PC-3 (cell line): ENCODE measurements at regions not wholly inside any gene's neighbourhood (a gene's known extent, or its start where the extent isn't known, plus 50 kb on each side); places are given as distances from the start of the nearest gene placed in this dataset.

ENCODE experiments used
- ATAC-seq: fragments of 200-7000 bp; cut with Tn5 transposase; 2 replicates; pipeline ENCODE4 v1.9.1; 2020; ENCODE audit warnings: mild to moderate bottlenecking, moderate library complexity
- BruUV-seq: library from RNA; stranded (reverse); fragments of 400-500 nt; replicated peaks from 2 replicates; lab custom pipeline; 2021; lab: Mats Ljungman, UMichigan
- CTCF ChIA-PET: fragments of 300-600 bp; sonication (Branson Sonifier 250); formaldehyde crosslinking; loops from one replicate; lab custom pipeline; 2022; ENCODE audit warnings: antibody characterized with exemption; lab: Charles Lee
- POLR2A ChIA-PET: fragments of 300-600 bp; sonication (Branson Sonifier 250); formaldehyde crosslinking; loops from one replicate; lab custom pipeline; 2022; ENCODE audit warnings: antibody characterized with exemption; ENCODE audit not compliant: unreplicated experiment; lab: Charles Lee
- DNase-seq: peaks from one replicate; pipeline ENCODE4 v3.0.0-alpha.2; 2015
- H2AFZ ChIP-seq: fragments of 300-600 bp; sonication (generic); 2 replicates; pipeline ENCODE4 v1.6.0; 2016; ENCODE audit warnings: antibody characterized with exemption, low read length
- H3F3A ChIP-seq: fragments of 300-600 bp; sonication (generic); one replicate; pipeline ENCODE4 v1.6.0; 2017; ENCODE audit warnings: antibody characterized with exemption, low read length, control low read depth, mild to moderate bottlenecking; ENCODE audit not compliant: unreplicated experiment
- H3K27ac ChIP-seq: fragments of 300-600 bp; sonication (generic); 2 replicates; pipeline ENCODE4 v1.5.1; 2016; ENCODE audit warnings: mild to moderate bottlenecking, low read length
- H3K27me3 ChIP-seq: fragments of 300-600 bp; sonication (generic); 2 replicates; pipeline ENCODE4 v1.6.1; 2016; ENCODE audit warnings: low read length, mixed read lengths
- H3K36me3 ChIP-seq: fragments of 300-600 bp; sonication (generic); 2 replicates; pipeline ENCODE4 v1.6.1; 2016; ENCODE audit warnings: low read depth, mixed run types, low read length, mixed read lengths
- H3K4me1 ChIP-seq: fragments of 300-600 bp; sonication (generic); 2 replicates; pipeline ENCODE4 v1.5.1; 2016; ENCODE audit warnings: low read length; ENCODE audit not compliant: insufficient read depth
- H3K4me2 ChIP-seq: fragments of 300-600 bp; sonication (generic); 2 replicates; pipeline ENCODE4 v1.6.0; 2016; ENCODE audit warnings: low read length
- H3K4me3 ChIP-seq: fragments of 300-600 bp; sonication (generic); 2 replicates; pipeline ENCODE4 v1.5.1; 2016; ENCODE audit warnings: mild to moderate bottlenecking, low read length, mixed read lengths
- H3K79me2 ChIP-seq: fragments of 300-600 bp; sonication (generic); 2 replicates; pipeline ENCODE4 v1.6.1; 2017; ENCODE audit warnings: low read length, mixed read lengths
- H3K9ac ChIP-seq: fragments of 300-600 bp; sonication (generic); 2 replicates; pipeline ENCODE4 v1.6.0; 2016; ENCODE audit warnings: mild to moderate bottlenecking, low read length
- H3K9me2 ChIP-seq: fragments of 300-600 bp; sonication (generic); replicated peaks from 2 replicates; pipeline ENCODE4 v1.6.1; 2016; ENCODE audit warnings: mixed run types, low read length, mixed read lengths
- H3K9me3 ChIP-seq: fragments of 300-600 bp; sonication (generic); 2 replicates; pipeline ENCODE4 v1.6.1; 2016; ENCODE audit warnings: low read length, mixed read lengths
- H4K20me1 ChIP-seq: fragments of 300-600 bp; sonication (generic); 2 replicates; pipeline ENCODE4 v1.6.1; 2016; ENCODE audit warnings: low read length, mixed read lengths
- EZH2 ChIP-seq: fragments of 300-600 bp; sonication (generic); IDR thresholded peaks from one replicate; pipeline ENCODE4 v1.6.1; 2017; ENCODE audit warnings: antibody characterized with exemption, mild to moderate bottlenecking, low read length; ENCODE audit not compliant: unreplicated experiment
- EZH2phosphoT487 ChIP-seq: fragments of 300-600 bp; sonication (generic); IDR thresholded peaks from 2 replicates; pipeline ENCODE4 v1.6.1; 2018; ENCODE audit warnings: mild to moderate bottlenecking, antibody characterized with exemption, low read length, borderline replicate concordance
- intact Hi-C: fragments of 100-400 bp; cut with micrococcal nuclease; formaldehyde crosslinking; loops from 2 replicates; pipeline ENCODE4 v1.9.0; 2023
- TF ChIP-seq, protein P1 (sequence below): fragments of 300-600 bp; sonication (generic); conservative IDR thresholded peaks from 2 replicates; pipeline ENCODE4 v1.5.1; 2017; ENCODE audit warnings: antibody characterized with exemption, low read depth, mild to moderate bottlenecking, low read length

- peaks cover 11% of the 10 kb centered on the region; the same call in 1 of the 2 replicates for H3K27me3 ChIP-seq
- no peak for ATAC-seq
- TF ChIP-seq EZH2 (no peak), EZH2phosphoT487 (no peak)
- TF ChIP-seq, protein P1, sequence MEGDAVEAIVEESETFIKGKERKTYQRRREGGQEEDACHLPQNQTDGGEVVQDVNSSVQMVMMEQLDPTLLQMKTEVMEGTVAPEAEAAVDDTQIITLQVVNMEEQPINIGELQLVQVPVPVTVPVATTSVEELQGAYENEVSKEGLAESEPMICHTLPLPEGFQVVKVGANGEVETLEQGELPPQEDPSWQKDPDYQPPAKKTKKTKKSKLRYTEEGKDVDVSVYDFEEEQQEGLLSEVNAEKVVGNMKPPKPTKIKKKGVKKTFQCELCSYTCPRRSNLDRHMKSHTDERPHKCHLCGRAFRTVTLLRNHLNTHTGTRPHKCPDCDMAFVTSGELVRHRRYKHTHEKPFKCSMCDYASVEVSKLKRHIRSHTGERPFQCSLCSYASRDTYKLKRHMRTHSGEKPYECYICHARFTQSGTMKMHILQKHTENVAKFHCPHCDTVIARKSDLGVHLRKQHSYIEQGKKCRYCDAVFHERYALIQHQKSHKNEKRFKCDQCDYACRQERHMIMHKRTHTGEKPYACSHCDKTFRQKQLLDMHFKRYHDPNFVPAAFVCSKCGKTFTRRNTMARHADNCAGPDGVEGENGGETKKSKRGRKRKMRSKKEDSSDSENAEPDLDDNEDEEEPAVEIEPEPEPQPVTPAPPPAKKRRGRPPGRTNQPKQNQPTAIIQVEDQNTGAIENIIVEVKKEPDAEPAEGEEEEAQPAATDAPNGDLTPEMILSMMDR = no peak
- no peaks in the 10 kb centered on the region for H3K79me2 ChIP-seq
- no peak overlapping the region for H3K4me3 ChIP-seq
- H3K9ac ChIP-seq = no peak overlapping the region
- CTCF ChIA-PET = no interaction called here
- no TSS peak for BruUV-seq
- intact Hi-C loops = no loop called here
- H3F3A ChIP-seq = no peaks in the 10 kb centered on the region
- no peaks in the 10 kb centered on the region for H3K4me1 ChIP-seq
- no peak overlapping the region for H2AFZ ChIP-seq
- no peak overlapping the region for H3K27ac ChIP-seq
- no peaks in the 10 kb centered on the region for H4K20me1 ChIP-seq
- POLR2A ChIA-PET = no interaction called here
- DNase-seq = no peak
- H3K36me3 ChIP-seq = no peaks in the 10 kb centered on the region
- H3K9me2 ChIP-seq = no peaks in the 10 kb centered on the region
- H3K4me2 ChIP-seq = no peak overlapping the region
- H3K9me3 ChIP-seq = no peaks in the 10 kb centered on the region
These were observed 150.8 kb upstream of the ARHGAP28 start for GRCh38 chr18:6578686-6579085.

DNA sequence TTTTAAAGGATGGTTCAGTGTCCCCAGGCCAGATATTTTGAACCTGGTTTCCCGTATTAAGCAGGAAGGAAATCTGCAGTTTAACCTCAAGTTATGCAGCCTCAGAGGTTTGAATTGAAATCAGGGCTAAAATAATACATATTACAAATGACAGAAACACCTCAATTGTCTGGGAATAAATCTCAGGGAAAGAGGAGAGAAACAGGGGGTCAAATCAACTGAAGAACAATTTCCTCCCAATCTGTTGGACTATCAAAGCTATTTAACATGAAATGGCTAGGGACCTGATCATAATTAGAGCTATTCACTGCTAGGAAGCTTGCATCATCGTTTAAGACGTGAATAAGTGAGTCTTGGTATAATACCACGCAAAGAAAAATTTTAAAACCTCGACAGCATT is 150.0 kb upstream of the ARHGAP28 start:
- Histone ChIP-seq H3K4me2 (no peak overlapping the region), H3K79me2 (no peaks in the 10 kb centered on the region), H3K36me3 (no peaks in the 10 kb centered on the region), H4K20me1 (no peaks in the 10 kb centered on the region), H3K9me3 (no peaks in the 10 kb centered on the region), H3F3A (no peaks in the 10 kb centered on the region), H3K27ac (no peak overlapping the region), H3K4me1 (no peaks in the 10 kb centered on the region), H2AFZ (no peak overlapping the region), H3K9me2 (no peaks in the 10 kb centered on the region), H3K27me3 (peaks cover 11% of the 10 kb centered on the region; the same call in 1 of the 2 replicates), H3K4me3 (no peak overlapping the region), H3K9ac (no peak overlapping the region)
- POLR2A ChIA-PET = no interaction called here
- BruUV-seq = no TSS peak
- DNase-seq (no peak), ATAC-seq (no peak)
- CTCF ChIA-PET = no interaction called here
- TF ChIP-seq, protein P1 = no peak
- no peak for TF ChIP-seq EZH2phosphoT487
- no peak for TF ChIP-seq EZH2
- intact Hi-C loops = no loop called here

DNA sequence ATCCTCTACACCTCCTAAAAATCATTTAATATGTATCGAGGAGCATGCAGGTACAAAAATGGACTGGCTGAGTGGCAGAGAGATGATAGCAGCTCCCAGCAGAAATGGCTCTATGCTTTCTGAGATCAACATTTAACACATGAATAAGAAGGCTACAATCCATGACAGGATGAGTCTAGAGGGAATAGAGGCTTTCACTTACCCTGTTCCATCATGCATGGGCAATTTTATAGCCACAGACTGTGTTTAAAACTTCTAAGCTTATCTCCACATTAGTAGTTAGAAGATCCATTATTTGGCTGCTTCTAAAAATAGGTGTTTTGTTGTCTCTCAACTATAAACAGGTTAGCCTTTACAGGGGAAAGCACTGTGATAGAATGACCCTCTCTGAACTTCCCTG is 149.1 kb upstream of the ARHGAP28 start:
- Histone ChIP-seq H3K36me3 (no peaks in the 10 kb centered on the region), H3K4me1 (no peaks in the 10 kb centered on the region), H3F3A (no peaks in the 10 kb centered on the region), H2AFZ (no peak overlapping the region), H3K9me3 (no peaks in the 10 kb centered on the region), H3K4me3 (no peak overlapping the region), H4K20me1 (no peaks in the 10 kb centered on the region), H3K27me3 (peaks cover 11% of the 10 kb centered on the region; the same call in 1 of the 2 replicates), H3K4me2 (no peak overlapping the region), H3K9me2 (no peaks in the 10 kb centered on the region), H3K79me2 (no peaks in the 10 kb centered on the region), H3K9ac (no peak overlapping the region), H3K27ac (no peak overlapping the region)
- TF ChIP-seq EZH2 (no peak), EZH2phosphoT487 (no peak)
- TF ChIP-seq, protein P1 = no peak
- ChIA-PET POLR2A (no interaction called here), CTCF (no interaction called here)
- DNase-seq (no peak), ATAC-seq (no peak)
- intact Hi-C loops = no loop called here
- no TSS peak for BruUV-seq
